ENCODE measurements at regions not wholly inside any gene's neighbourhood (a gene's known extent, or its start where the extent isn't known, plus 50 kb on each side); places are given as distances from the start of the nearest gene placed in this dataset.
"Not testable (repeated sequence)": the region's sequence is repeated elsewhere in the genome, so short reads cannot be mapped to it uniquely, and the experiment has no call there.

GRCh38 chr5:121478636-121479035 is 373.0 kb upstream of the FTMT start:
- H3K4me3 Mint-ChIP-seq (ENCODE audit: unreplicated experiment) = no peak overlapping the region
- no peak overlapping the region for H3K27ac Mint-ChIP-seq (ENCODE audit: unreplicated experiment)
- H3K9me3 Mint-ChIP-seq (ENCODE audit: unreplicated experiment) = no peaks in the 10 kb centered on the region
- no peaks in the 10 kb centered on the region for H3K4me1 Mint-ChIP-seq (ENCODE audit: low read depth, unreplicated experiment)
- no peak for TF ChIP-seq CTCF (IDR thresholded peaks at IDR 0.05; ENCODE audit: partially characterized antibody, unreplicated experiment)
- H3K27me3 Mint-ChIP-seq (ENCODE audit: unreplicated experiment) = no peaks in the 10 kb centered on the region
- DNase-seq = no peak
- H3K36me3 Mint-ChIP-seq (ENCODE audit: unreplicated experiment) = no peaks in the 10 kb centered on the region

- no peak for DNase-seq
These were observed 372.3 kb upstream of the FTMT start for GRCh38 chr5:121479337-121479736.

GRCh38 chr5:121485281-121485680 is 366.4 kb upstream of the FTMT start:
- Mint-ChIP-seq H3K27ac (ENCODE audit: unreplicated experiment) (no peak overlapping the region), H3K9me3 (ENCODE audit: unreplicated experiment) (peaks cover 1% of the 10 kb centered on the region)
- TF ChIP-seq CTCF (IDR thresholded peaks at IDR 0.05; ENCODE audit: partially characterized antibody, unreplicated experiment) = no peak

More at GRCh38 chr5:121479337-121479736, 372.3 kb upstream of the FTMT start:
- no peaks in the 10 kb centered on the region for H3K36me3 Mint-ChIP-seq (ENCODE audit: unreplicated experiment)
- H3K27me3 Mint-ChIP-seq (ENCODE audit: unreplicated experiment) = no peaks in the 10 kb centered on the region
- no peak overlapping the region for H3K4me3 Mint-ChIP-seq (ENCODE audit: unreplicated experiment)
- no peak overlapping the region for H3K27ac Mint-ChIP-seq (ENCODE audit: unreplicated experiment)
- no peaks in the 10 kb centered on the region for H3K4me1 Mint-ChIP-seq (ENCODE audit: low read depth, unreplicated experiment)
- H3K9me3 Mint-ChIP-seq (ENCODE audit: unreplicated experiment) = no peaks in the 10 kb centered on the region
- no peak for TF ChIP-seq CTCF (IDR thresholded peaks at IDR 0.05; ENCODE audit: partially characterized antibody, unreplicated experiment)

GRCh38 chr5:121485999-121486398 is 365.7 kb upstream of the FTMT start:
- not testable (repeated sequence) for DNase-seq; H3K4me3 Mint-ChIP-seq (ENCODE audit: unreplicated experiment); H3K27me3 Mint-ChIP-seq (ENCODE audit: unreplicated experiment); H3K4me1 Mint-ChIP-seq (ENCODE audit: low read depth, unreplicated experiment); H3K9me3 Mint-ChIP-seq (ENCODE audit: unreplicated experiment); H3K27ac Mint-ChIP-seq (ENCODE audit: unreplicated experiment); H3K36me3 Mint-ChIP-seq (ENCODE audit: unreplicated experiment)

More at GRCh38 chr5:121485281-121485680, 366.4 kb upstream of the FTMT start:
- DNase-seq = no peak
- Mint-ChIP-seq H3K27me3 (ENCODE audit: unreplicated experiment) (no peaks in the 10 kb centered on the region), H3K4me3 (ENCODE audit: unreplicated experiment) (no peak overlapping the region), H3K4me1 (ENCODE audit: low read depth, unreplicated experiment) (no peaks in the 10 kb centered on the region), H3K36me3 (ENCODE audit: unreplicated experiment) (no peaks in the 10 kb centered on the region)

GRCh38 chr5:121489972-121490371 is 361.7 kb upstream of the FTMT start:
- no peaks in the 10 kb centered on the region for H3K4me1 Mint-ChIP-seq (ENCODE audit: low read depth, unreplicated experiment)
- no peak overlapping the region for H3K4me3 Mint-ChIP-seq (ENCODE audit: unreplicated experiment)
- H3K27me3 Mint-ChIP-seq (ENCODE audit: unreplicated experiment) = no peaks in the 10 kb centered on the region
- no peak overlapping the region for H3K27ac Mint-ChIP-seq (ENCODE audit: unreplicated experiment)
- DNase-seq = no peak
- no peaks in the 10 kb centered on the region for H3K36me3 Mint-ChIP-seq (ENCODE audit: unreplicated experiment)
- TF ChIP-seq CTCF (IDR thresholded peaks at IDR 0.05; ENCODE audit: partially characterized antibody, unreplicated experiment) = no peak
- H3K9me3 Mint-ChIP-seq (ENCODE audit: unreplicated experiment) = peaks cover 1% of the 10 kb centered on the region

- Mint-ChIP-seq H3K36me3 (ENCODE audit: unreplicated experiment) (no peaks in the 10 kb centered on the region), H3K27ac (ENCODE audit: unreplicated experiment) (no peak overlapping the region), H3K27me3 (ENCODE audit: unreplicated experiment) (peaks cover 2% of the 10 kb centered on the region), H3K9me3 (ENCODE audit: unreplicated experiment) (no peaks in the 10 kb centered on the region), H3K4me3 (ENCODE audit: unreplicated experiment) (no peak overlapping the region), H3K4me1 (ENCODE audit: low read depth, unreplicated experiment) (peaks cover 2% of the 10 kb centered on the region)
- no peak for DNase-seq
- TF ChIP-seq CTCF (IDR thresholded peaks at IDR 0.05; ENCODE audit: partially characterized antibody, unreplicated experiment) = no peak
These were observed 354.5 kb upstream of the FTMT start for GRCh38 chr5:121497176-121497575.

All from glutamatergic neuron (in vitro differentiated cells).